HG03575 (cell line): ENCODE measurements at regions not wholly inside any gene's neighbourhood (a gene's known extent, or its start where the extent isn't known, plus 50 kb on each side); places are given as distances from the start of the nearest gene placed in this dataset.
"Not testable (repeated sequence)": the region's sequence is repeated elsewhere in the genome, so short reads cannot be mapped to it uniquely, and the experiment has no call there.

Source experiments
- ATAC-seq: cut with Tn5 transposase; IDR thresholded peaks from one replicate; pipeline ENCODE4 v1.9.1; 2021; ENCODE audit not compliant: unreplicated experiment, insufficient number of reproducible peaks, low FRiP score; ENCODE audit errors: extremely low read depth

DNA sequence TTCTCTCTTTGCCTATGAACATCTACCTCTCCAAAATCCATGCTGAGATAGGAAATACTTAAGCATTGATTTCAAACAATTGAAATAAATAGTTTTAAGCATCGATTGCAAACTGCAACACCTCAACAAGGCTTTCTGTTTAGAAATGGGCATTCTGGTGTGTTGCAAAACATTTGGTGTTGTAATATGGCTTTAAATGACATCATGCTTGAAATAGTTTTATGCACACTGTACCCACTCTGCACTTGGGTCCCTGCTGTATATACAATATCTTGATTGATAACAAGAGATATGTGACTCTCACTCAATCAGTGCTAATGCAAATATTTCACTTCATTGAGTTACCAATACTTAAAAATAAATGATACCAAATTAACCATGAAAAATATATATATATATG lies 964.9 kb upstream of the GRIA3 start:
- no peak for ATAC-seq

DNA sequence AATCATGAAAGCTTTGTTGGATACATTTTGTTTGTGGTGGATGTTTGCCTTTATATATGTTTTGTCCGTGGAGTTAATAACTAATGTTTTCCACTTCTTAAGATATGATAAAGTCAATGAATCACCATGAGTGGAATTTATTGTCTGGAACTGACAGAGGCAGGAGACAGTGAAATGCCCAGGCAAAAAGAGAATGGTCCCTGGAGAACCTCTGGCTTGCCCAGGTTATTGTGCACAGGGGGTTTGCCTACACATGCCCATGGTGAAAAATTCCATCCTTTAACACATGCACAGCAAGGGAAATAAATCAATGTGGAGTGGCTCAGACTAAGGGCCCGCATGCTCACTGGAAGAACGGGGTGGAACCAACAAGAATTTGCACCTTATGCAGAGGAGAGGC lies 964.3 kb upstream of the GRIA3 start:
- no peak for ATAC-seq

DNA sequence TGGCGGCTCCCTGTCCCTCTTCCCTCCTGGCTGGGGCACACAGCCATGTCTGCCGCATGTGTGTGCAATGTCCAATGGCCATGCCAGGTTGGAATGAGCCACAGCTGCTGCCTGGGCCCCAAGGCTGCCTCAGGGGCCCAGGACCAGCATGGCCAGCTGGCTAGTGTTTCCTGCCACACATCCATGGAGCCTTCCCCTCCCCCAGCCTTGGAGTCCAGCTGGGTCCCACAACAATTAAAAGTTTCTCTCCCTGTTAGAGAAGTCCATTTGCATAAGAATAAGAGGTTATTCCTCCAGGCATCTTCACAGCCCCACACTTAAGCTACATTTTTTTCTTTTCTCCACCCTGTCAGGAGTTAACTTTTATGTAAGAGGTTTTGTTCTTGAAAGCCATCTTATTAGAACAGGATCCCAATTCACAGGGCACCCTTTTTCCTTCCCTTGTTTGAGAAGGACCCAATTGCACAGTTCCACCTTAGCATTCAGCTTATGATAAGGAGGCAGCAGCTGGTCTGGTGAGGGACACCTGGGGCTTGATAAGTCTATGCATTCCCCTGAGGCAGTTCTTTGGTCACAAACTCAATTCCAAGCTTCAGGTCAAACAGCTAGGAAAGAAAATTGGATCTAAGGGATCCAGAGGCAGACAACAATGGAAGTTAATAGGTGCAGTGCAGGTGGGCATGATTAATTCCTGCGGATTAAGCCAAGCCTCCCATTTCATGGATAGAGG lies 963.3 kb upstream of the GRIA3 start:
- no peak for ATAC-seq

DNA sequence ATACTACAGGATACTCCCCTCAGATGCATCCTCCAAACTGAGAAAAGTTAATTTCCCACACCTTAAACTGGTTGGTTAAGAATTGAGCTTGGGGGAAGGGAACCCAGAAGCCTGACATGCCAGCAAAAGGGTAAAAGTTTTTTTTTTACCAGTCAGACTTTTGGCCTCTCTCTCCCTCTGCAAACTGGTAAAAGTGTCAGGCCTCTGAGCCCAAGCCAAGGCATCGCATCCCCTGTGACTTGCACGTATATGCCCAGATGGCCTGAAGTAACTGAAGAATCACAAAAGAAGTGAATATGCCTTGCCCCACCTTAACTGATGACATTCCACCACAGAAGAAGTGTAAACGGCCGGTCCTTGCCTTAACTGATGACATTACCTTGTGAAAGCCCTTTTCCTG lies 962.3 kb upstream of the GRIA3 start:
- ATAC-seq, result not testable (repeated sequence)

DNA sequence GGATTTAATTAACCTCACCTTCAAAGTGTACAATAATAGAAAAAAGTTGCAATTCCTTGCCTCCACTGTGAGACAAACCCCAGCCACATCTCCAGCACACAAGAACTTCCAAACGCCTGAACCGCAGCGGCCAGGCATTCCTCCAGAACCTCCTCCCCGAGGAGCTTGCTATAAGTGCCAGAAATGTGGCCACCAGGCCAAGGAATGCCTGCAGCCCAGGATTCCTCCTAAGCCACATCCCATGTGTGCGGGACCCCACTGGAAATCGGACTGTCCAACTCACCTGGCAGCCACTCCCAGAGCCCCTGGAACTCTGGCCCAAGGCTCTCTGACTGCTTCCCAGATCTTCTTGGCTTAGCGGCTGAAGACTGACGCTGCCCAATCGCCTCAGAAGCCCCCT lies 959.9 kb upstream of the GRIA3 start:
- ATAC-seq, result not testable (repeated sequence)

DNA sequence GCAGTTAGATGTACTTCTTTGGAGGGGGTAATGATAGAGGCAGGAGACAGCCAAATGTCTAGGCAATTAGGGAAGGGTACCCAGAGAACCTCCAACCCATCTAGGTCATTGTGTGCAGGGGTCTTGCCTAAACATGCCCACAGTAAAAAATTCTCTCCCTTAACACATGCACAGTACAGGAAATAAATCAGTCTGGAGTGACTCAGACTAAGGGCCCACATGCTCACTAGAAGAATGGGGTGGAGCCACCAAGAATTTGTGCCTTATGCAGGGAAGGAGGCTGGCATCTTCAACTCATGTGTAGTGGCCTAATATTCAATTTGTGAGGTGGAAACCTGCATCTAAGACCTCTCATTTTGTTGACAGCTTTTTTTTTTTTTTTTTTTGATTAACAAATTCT lies 945.3 kb upstream of the GRIA3 start:
- ATAC-seq, result no peak

DNA sequence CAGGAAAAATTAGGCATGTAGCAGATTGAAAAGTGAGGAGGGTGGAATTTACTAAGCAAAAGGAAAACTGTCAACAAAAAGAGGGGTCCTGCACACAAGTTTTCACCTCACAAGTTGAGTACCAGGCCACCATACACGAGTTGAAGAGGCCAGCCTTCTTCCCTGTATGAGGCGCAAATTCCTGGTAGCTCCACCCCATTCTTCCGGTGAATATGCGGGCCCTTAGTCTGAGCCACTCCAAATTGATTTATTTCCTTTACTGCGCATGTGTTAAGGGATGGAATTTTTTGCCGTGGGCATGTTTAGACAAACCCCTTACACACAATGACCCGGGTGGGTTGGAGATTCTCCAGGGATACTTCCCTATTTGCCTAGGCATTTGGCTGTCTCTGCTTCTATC lies 942.1 kb upstream of the GRIA3 start:
- no peak for ATAC-seq

DNA sequence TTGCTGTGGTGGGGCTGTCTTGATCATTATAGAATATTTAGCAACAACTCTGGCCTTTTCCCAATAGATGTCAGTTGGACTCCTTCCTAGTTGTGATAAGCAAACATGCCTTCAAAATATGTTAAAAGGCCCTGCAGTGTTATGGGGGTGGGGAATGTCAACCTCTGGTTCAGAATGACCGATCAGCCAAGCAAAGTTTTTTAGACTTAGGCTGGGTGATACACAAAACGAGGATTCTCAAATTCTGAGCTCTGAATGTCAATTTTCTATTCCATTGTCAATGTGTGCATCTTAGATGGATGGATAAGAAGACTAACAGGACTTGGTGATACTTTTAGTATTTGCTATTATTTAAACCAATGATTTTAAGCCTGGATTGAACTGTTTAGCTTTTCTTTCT lies 940.0 kb upstream of the GRIA3 start:
- ATAC-seq, result no peak

DNA sequence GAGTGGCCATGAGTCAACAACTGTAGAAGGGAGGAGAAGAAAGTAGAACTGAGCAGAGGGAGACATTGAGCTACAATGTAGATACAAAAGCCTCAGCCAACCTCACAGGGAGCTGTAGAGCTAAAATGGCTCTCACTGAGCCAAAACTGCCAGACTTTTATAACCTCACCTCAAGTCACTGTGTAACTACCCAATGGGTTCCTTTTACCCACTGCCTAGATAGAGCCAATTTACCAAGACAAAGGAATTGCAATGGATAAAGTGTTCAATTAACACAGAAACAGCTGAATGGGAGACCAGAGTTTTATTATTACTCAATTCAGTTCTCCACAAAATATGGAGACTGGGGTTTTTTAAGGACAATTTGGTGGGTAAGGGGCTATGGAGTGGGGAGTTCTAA lies 938.9 kb upstream of the GRIA3 start:
- ATAC-seq, result no peak

DNA sequence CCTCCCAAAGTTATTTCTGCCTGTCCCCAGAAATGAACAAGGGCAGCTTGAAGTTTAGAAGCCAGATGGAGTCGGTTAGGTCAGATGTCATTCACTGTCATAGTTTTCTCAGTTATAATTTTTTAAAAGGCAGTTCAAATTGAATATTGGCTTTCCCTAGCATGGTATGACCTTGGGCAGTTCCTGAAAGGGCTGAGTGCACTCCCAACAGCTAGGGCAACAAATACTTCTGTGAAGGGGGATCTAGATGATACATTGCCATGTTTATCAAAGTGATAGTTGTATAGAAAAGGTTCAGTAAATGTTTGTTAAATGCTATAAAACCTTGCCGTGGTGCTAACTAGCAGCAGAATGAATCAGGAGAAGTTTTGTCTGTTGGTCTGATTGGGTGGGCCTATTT lies 938.1 kb upstream of the GRIA3 start:
- ATAC-seq, result no peak

DNA sequence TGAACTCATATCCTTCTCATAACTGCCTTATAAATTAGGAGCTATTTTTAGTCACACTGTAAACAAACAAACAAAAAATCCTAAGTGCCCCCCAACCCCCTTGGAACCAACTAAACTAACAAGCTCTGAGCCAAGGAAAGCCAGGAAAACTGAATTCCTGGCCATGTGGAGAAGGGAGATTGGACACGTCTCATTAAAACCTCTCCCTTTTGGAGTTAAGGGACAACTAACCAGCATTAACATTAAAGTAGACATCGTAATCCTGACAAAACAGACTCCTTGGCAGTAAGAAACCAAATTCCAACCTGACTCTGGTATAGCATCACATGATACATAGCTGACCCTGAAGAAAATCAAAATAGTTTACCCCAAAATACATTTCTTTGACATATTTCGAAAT lies 937.1 kb upstream of the GRIA3 start:
- ATAC-seq, result no peak

DNA sequence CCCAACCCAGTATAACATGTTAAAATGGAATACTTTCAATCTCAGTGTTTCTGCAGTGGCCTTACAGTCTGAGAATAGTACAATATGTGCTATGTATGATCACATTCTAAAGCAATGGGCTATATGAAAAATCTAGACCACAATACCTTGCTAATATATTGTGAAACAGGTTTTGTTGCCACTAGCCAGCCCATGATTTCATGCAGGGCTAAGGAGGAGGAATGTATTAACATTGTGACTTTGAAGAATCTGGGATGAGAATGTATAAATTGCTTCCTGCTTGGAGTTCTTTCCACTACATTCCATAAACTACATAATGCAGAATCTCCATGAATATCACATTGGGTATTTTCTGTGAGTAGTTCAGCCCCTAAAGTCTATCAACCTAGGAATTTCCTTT lies 935.4 kb upstream of the GRIA3 start:
- no peak for ATAC-seq

DNA sequence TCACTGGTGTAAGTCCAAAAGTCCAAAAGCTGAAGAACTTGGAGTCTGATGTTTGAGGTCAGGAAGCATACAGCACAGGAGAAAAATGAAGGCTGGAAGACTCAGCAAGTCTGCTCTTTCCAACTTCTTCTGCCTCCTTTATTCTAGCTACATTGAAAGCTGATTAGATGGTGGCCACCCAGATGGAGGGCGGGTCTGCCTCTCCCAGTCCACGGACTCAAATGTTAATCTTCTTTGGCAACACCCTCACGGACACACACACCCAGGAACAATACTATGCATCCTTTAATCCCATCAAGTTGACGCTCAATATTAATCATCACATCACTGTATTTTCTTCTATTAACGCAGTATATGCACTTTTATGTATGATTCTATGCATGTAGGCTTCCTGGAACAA lies 931.6 kb upstream of the GRIA3 start:
- ATAC-seq, result no peak

DNA sequence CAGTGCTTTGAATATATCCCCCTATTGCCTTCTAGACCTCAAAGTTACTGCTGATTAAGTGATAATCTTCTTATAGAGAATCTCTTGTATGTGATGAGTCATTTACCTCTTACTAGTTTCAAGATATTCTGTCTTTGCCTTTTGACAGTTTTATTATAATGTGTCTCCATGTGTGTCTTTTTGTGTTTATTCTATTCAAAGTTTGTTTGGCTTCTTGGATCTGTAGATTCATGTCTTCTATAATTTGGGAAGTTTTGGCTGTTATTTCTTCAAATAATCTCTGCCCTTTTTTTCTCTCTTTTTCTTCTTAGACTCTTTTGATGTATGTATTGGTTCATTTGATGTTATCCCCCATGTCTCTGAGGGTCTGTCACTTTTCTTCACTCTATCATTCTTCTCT lies 915.7 kb upstream of the GRIA3 start:
- ATAC-seq, result no peak

DNA sequence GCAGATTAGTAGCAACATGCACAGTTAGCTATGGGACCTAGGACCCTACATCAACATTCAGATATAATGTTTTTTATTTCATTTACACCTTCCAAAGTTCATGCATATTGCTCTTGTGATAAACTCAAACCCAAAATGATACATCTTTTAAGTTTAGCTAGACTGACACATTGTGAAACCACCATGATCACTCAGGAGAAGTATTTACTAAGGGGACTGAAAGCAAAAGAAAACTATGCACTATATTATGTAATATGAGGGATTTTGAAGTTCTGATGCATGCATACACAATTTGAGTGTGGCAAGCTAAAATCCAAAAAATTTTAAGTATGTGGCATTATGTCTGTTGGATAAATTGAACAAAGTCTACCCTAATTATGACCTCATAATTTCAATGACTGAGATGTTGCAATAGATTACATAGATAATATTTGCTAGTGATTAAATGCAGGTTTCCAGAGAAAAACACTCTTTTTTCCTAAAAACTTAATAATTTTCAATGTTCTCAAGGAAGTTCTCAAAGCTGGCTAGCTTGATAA lies 914.8 kb upstream of the GRIA3 start:
- ATAC-seq, result no peak

DNA sequence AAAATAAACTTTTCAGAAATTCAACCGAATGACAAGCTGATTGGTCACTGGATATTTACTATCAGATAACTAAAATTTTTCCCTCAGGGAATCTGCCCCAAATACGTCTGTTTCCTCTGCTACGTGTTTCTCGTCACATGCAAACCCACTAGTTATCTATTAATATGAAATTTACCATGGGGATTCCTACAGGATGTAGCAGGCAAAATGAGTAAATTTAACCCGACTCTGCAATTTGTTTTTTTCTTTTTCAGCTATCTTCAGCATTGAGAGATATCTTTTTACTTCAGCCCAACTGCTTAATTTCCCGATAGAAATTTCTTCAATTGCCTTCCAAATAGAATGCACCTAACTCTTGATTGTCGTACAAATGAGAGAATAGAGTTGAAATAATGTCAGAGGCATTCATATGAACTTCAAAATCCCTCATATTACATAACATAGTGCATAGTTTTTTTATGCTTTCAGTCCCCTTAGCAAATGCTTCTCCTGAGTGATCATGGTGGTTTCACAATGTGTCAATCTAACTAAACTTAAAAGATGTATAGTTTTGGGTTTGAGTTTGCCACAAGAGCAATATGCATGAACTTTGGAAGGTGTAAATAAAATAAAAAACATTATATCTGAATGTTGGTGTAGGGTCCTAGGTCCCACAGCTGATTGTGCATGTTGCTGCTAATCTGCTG lies 913.1 kb upstream of the GRIA3 start:
- no peak for ATAC-seq

DNA sequence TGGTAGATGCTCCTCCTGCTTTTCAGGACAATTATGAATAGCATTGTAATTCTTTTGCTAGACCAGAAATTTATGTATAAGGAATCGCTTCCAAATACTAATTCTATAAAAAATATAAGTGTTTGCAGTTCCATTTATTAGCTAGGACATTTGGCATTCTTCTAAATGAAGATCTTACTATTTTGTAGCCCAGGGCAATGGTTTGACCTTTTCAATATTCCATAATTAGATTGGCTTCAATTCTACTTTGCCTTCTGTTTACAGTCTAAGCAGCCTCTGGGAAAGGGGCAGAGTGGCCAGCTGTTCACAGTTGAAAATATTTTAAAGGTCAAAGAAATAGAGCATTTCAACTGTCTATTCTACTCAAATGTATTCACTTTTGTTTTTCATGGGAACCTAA lies 912.1 kb upstream of the GRIA3 start:
- no peak for ATAC-seq

DNA sequence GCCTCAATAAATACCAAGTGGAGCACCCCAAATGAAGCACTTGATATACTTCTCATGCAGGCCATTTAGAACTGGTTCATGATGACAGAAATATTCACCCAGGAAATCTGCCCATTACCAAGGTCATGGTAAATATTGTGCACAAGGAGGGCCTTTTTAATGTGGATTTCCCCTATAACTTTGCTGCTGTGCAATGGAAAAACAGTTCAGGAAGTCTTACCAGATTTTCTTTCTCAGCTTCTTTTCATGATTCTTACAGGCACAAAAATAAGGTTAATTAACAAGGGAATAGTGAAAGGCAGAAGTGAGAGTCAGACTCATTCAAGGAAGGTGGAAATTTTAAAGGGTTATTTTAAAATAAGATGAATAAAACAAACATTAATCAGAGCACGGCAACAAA lies 904.3 kb upstream of the GRIA3 start:
- no peak for ATAC-seq

DNA sequence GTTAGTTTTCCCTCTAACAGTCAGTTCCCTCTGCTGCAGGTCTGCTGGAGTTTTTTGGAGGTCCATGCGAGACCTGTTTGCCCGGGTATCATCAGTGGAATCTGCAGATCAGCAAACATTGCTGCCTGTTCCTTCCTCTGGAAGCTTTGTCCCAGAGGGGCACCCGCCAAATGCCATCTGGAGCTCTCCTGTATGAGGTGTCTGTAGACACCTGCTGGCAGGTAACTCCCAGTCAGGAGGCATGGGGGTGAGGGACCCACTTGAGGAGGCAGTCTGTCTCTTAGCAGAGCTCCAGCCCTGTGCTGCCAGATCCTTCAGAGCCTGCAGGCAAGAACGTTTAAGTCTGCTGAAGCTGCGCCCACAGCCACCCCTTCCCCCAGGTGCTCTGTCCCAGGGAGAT lies 884.3 kb upstream of the GRIA3 start:
- ATAC-seq, result not testable (repeated sequence)

DNA sequence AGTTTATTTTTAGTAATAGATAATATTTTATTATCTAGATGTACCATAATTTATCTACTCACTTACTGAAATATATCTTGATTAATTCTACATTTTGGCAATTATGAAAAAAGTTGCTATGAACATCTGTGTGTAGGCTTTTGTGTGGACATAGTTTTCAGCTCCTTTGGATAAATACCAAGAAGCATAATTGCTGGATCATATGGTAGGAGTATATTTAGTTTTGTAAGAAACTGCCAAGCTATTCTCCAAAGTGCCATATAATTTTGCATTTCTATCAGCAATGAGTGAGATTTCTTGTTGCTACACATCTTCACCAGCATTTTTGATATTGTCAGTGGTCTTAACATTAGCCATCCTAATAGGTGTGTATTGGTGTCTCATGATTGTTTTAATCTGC lies 882.6 kb upstream of the GRIA3 start:
- ATAC-seq, result no peak

DNA sequence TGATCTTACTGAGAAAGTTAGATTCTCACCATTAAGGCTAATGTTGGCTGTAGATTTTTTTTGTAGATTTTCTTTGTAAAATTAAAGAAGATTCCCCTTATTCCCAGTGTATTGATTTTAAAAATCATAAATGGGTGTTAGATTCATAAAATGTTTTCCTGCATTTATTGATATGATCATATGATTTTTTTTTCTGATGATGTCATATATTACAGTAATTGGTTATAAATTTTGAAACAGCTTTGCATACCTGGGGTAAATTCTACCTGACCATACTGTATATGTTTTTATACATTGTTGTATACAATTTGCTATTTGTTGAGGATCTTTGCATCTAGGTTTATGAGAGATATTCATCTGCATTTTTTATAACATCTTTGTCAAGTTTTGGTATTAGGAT lies 880.3 kb upstream of the GRIA3 start:
- no peak for ATAC-seq
